IPS-18a (cell line): ENCODE measurements at regions not wholly inside any gene's neighbourhood (a gene's known extent, or its start where the extent isn't known, plus 50 kb on each side); places are given as distances from the start of the nearest gene placed in this dataset.

Experiments
- H3K27ac ChIP-seq: one replicate; pipeline ENCODE4 v1.5.1; 2013; ENCODE audit warnings: low read length
- H3K27me3 ChIP-seq: one replicate; pipeline ENCODE4 v1.6.1; 2013; ENCODE audit warnings: mild to moderate bottlenecking, low read length; ENCODE audit not compliant: control insufficient read depth, insufficient read depth
- H3K36me3 ChIP-seq: one replicate; pipeline ENCODE4 v1.6.1; 2013; ENCODE audit warnings: low read depth, low read length; ENCODE audit not compliant: control insufficient read depth
- H3K4me1 ChIP-seq: one replicate; pipeline ENCODE4 v1.6.1; 2013; ENCODE audit warnings: low read depth, low read length; ENCODE audit not compliant: control insufficient read depth
- H3K4me3 ChIP-seq: one replicate; pipeline ENCODE4 v1.5.1; 2013; ENCODE audit warnings: low read length
- H3K9ac ChIP-seq: one replicate; pipeline ENCODE4 v1.6.1; 2013; ENCODE audit warnings: mild to moderate bottlenecking, low read length, moderate library complexity
- H3K9me3 ChIP-seq: one replicate; pipeline ENCODE4 v1.6.1; 2013; ENCODE audit warnings: low read depth, low read length; ENCODE audit not compliant: control insufficient read depth

DNA sequence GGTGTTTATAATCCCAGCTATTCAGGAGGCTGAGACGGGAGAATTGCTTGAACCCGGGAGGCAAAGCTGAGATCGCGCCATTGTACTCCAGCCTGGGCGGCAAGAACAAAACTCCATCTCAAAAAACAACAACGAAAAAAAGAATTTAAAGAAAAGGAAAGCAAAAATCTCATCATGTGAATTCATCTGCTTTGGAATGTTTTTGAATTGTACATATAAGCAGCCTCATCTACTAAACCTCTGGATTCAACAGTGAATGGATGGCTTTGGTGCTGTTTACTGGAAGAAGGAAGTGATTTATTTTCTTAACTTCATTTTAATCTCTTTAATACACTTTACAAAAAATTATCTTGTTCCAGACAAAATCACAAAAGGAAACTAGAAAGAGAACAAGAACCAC lies 51.8 kb upstream of the PNRC1 start:
- no peaks in the 10 kb centered on the region for H3K9me3 ChIP-seq
- H3K9ac ChIP-seq: no peak overlapping the region
- H3K4me3 ChIP-seq: no peak overlapping the region

DNA sequence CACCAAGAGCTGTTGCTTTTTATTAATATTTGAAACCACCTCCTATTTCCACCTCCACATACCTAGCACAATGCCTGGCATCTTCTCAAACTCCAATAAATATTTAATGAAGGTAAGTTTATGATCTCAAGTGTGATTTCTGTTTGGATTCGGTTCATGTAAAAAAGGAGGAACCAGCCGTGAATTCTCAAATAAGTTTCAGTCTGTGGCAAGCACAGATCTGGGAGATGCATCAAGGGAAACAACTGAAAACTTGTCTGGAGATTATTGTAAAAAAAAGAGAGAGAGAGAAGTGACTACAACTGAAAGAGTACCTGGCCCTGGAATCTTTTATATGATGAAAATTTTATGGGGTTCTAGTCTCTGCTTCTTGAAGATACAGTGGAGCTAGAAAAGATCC lies 52.8 kb upstream of the PNRC1 start:
- Histone ChIP-seq H3K27ac (no peak overlapping the region), H3K4me1 (peaks cover 2% of the 10 kb centered on the region), H3K36me3 (no peaks in the 10 kb centered on the region), H3K9me3 (no peaks in the 10 kb centered on the region), H3K9ac (no peak overlapping the region), H3K27me3 (no peaks in the 10 kb centered on the region), H3K4me3 (no peak overlapping the region)

More for the DNA sequence above, 51.8 kb upstream of the PNRC1 start:
- Histone ChIP-seq H3K27me3 (no peaks in the 10 kb centered on the region), H3K27ac (no peak overlapping the region), H3K4me1 (no peaks in the 10 kb centered on the region), H3K36me3 (no peaks in the 10 kb centered on the region)

DNA sequence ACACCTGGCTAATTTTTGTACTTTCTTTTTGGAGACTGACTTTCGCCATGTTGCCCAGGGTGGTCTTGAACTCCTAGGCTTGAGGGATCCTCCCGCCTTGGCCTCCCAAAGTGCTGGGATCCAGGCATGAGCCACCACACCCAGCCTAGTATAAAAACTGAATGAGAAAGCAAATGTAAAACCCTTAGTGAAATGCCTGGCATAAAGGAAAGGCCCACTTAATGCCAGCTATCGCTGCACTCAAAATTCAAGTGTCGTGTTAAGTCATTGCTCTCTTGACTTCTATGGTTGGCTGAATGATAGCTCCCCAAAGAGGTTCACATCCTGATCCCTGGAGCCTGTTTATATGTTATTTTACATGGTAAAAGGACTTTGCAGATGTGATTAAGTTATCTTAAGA lies 54.4 kb upstream of the PNRC1 start:
- H3K36me3 ChIP-seq: no peaks in the 10 kb centered on the region
- no peaks in the 10 kb centered on the region for H3K27me3 ChIP-seq
- H3K9ac ChIP-seq: no peak overlapping the region
- no peak overlapping the region for H3K4me3 ChIP-seq
- H3K9me3 ChIP-seq: no peaks in the 10 kb centered on the region
- no peak overlapping the region for H3K27ac ChIP-seq
- peaks cover 12% of the 10 kb centered on the region for H3K4me1 ChIP-seq

DNA sequence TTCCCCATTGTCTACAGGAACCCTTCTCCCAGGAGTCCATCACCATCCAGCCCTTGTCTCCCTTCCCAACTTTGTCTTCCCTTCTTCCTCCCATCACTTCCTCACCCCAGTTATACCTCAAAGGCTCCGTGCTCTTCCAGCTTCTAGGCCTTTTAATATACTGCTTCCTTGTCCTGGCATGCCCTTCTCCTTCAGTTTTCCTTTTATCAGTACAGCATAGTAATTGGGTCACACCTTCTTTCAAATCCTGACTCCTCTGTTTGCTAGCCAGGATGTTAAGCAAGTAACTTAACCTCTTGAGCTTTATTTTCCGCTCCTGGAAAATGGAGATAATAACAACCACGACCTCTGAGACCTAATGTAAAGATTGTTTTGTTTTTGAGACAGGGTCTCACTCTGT lies 54.9 kb upstream of the PNRC1 start:
- no peak overlapping the region for H3K27ac ChIP-seq

DNA sequence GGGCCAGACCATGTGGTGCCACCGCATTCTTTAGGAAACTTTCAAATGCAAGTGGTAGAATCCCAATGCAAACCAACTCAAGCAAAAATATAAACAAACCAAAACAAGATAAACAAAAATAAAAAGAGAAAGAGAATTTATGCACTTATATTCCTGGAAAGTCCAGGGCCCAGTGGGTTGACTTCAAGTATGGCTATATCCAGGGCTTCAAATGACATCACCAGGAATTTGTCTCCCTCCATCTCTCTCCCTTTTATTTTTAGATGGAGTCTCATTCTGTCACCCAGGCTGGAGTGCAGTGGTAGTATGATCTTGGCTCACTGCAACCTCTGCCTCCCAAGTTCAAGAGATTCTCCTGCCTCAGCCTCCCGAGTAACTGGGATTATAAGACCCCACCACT lies 56.1 kb upstream of the PNRC1 start:
- Histone ChIP-seq H3K27me3 (no peaks in the 10 kb centered on the region), H3K4me3 (no peak overlapping the region), H3K36me3 (no peaks in the 10 kb centered on the region), H3K4me1 (peaks cover 12% of the 10 kb centered on the region), H3K27ac (no peak overlapping the region), H3K9ac (no peak overlapping the region), H3K9me3 (no peaks in the 10 kb centered on the region)

More for the DNA sequence above, 54.9 kb upstream of the PNRC1 start:
- peaks cover 12% of the 10 kb centered on the region for H3K4me1 ChIP-seq
- H3K27me3 ChIP-seq: no peaks in the 10 kb centered on the region
- no peaks in the 10 kb centered on the region for H3K36me3 ChIP-seq
- no peak overlapping the region for H3K9ac ChIP-seq
- H3K9me3 ChIP-seq: no peaks in the 10 kb centered on the region
- no peak overlapping the region for H3K4me3 ChIP-seq

DNA sequence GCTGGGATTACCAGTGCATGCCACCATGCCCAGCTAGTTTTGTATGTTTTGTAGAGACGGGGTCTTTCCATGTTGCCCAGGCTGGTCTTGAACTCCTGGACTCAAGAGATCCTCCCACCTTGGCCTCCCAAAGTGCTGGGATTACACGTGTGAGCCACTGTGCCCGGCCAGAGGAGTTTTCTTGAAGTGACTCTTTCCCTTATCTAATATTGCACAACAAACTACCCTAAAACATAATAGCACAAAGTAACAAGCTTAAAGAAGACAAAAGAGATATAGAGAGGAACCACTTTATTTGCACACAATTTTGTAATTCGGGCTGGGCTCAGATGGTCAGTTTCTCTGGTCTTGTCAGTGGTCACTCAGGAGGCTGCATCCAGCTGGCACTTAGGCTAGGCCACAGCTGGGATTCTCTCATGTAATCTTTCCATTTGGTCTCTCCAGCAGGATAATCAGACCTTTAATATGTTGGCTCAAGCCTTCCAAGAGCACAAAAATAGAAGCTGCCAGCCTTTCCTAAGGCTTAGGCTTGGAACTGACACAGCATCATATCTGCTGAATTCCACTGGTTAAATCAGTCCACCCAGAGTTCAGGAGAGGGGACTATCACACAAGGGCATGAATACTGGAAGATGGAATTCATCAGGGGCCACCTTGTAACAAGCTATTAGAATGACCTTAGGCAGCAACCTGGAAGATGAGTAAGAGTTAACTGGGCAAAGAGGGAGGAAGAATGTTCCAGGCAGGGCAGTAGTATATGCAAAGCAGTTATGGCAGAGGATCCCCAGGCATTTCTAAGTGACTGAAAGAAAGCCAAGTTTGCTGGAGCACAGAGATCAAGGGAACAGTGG lies 56.7 kb upstream of the PNRC1 start:
- Histone ChIP-seq H3K4me1 (peaks cover 12% of the 10 kb centered on the region), H3K9ac (no peak overlapping the region), H3K4me3 (no peak overlapping the region), H3K27ac (no peak overlapping the region), H3K36me3 (no peaks in the 10 kb centered on the region), H3K9me3 (no peaks in the 10 kb centered on the region), H3K27me3 (no peaks in the 10 kb centered on the region)

DNA sequence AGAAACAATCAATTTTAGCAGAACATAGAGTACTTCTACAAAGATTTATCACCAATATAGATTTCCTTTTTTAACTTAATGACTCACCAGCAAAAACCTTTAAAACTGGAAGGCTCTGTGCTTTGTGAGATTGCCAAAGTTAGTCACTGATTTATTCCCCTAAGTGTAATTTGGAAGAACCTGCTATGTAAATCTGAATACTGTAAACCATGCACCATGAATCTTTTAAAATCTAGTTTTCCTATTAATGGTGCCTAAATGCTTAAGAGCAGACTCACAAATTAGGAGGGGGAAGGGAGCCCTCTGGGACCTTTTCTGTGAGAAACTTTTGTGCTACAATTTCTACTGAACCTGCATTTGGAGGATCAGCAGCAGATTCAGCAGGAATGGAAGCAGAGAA lies 57.8 kb upstream of the PNRC1 start:
- no peaks in the 10 kb centered on the region for H3K27me3 ChIP-seq
- no peaks in the 10 kb centered on the region for H3K9me3 ChIP-seq
- H3K4me1 ChIP-seq: peaks cover 12% of the 10 kb centered on the region
- H3K4me3 ChIP-seq: no peak overlapping the region
- no peak overlapping the region for H3K9ac ChIP-seq
- H3K27ac ChIP-seq: no peak overlapping the region
- H3K36me3 ChIP-seq: no peaks in the 10 kb centered on the region

DNA sequence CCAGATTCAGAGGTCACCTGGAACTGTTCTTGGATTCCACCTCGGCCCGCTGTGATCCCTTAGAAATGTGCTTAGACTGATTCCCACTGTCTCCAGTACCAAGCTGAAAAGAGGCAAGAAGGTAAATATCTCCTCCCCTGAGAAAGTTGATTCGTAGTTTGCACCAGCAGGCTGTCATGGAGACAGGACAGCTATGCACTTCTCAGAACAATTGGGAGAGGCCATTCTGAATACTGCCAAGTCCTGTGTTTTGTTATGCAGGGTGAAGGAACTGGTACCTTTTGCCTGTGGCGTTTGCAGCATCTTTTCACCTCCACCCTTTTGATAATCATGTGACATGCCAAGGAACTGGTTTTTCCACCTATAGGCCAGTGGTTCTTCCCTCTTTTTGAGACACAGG lies 58.2 kb upstream of the RNGTT start:
- Histone ChIP-seq H3K9ac (no peak overlapping the region), H3K9me3 (no peaks in the 10 kb centered on the region), H3K27me3 (no peaks in the 10 kb centered on the region), H3K4me1 (peaks cover 12% of the 10 kb centered on the region), H3K36me3 (no peaks in the 10 kb centered on the region), H3K27ac (peak overlapping the region; percentile 19), H3K4me3 (no peak overlapping the region)

DNA sequence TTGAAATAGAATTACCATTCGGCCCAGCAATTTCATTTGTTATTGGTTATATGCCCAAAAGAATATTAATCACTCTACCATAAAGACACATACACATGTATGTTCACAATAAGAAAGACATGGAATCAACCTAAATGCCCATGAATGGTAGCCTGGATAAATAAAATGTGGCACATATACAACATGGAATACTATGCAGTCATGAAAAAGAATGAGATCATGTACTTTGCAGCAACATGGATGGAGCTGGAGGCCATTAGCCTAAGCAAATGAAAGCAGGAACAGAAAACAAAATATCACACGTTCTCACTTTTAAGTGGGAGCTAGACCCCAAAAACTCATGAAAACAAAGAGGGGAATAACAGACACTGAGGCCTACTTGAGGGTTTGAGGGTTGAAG lies 52.6 kb upstream of the RNGTT start:
- Histone ChIP-seq H3K36me3 (no peaks in the 10 kb centered on the region), H3K27ac (no peak overlapping the region), H3K4me3 (no peak overlapping the region), H3K27me3 (no peaks in the 10 kb centered on the region), H3K4me1 (no peaks in the 10 kb centered on the region), H3K9me3 (no peaks in the 10 kb centered on the region), H3K9ac (no peak overlapping the region)

DNA sequence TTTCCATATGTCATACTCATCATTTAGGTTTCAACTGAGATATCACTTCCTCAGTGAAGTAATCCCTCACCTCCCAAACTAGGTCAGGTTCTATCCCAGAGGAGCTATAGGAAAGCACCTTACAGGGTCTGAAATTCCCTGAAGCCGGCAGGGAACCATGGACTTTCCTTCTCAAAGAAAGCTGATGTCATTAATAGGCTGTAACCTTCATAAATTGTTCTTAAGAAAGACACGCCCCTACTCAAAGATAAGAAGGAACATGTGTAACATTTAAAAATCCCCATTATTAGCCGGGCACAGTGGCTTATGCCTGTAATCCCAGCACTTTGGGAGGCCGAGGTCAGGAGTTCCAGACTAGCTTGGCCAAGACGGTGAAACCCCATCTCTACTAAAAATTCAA lies 50.0 kb upstream of the RNGTT start:
- no peak overlapping the region for H3K27ac ChIP-seq
- no peak overlapping the region for H3K4me3 ChIP-seq
- H3K9me3 ChIP-seq: no peaks in the 10 kb centered on the region
- H3K4me1 ChIP-seq: peaks cover 8% of the 10 kb centered on the region
- no peak overlapping the region for H3K9ac ChIP-seq
- H3K27me3 ChIP-seq: no peaks in the 10 kb centered on the region
- no peaks in the 10 kb centered on the region for H3K36me3 ChIP-seq
